ENCODE measurements at regions not wholly inside any gene's neighbourhood (a gene's known extent, or its start where the extent isn't known, plus 50 kb on each side); places are given as distances from the start of the nearest gene placed in this dataset.

- Histone ChIP-seq H3K36me3 (ENCODE audit: control insufficient read depth, insufficient read depth, low read length) (no peaks in the 10 kb centered on the region), H4K8ac (ENCODE audit: low read depth in 2 of 2, low read length in 2 of 2) (no peak overlapping the region), H3K9me1 (ENCODE audit: insufficient read depth, low read length) (no peaks in the 10 kb centered on the region), H3K56ac (ENCODE audit: extremely low read depth, insufficient read depth, low read length) (no peak overlapping the region), H3K79me1 (ENCODE audit: low read depth in 1 of 2, low read length in 2 of 2) (no peaks in the 10 kb centered on the region), H3K9me3 (ENCODE audit: control insufficient read depth, insufficient read depth, low read length) (no peaks in the 10 kb centered on the region), H4K91ac (ENCODE audit: insufficient read depth, low read depth, low read length) (no peak overlapping the region), H4K20me1 (ENCODE audit: insufficient read depth, low read length) (no peaks in the 10 kb centered on the region), H3K23ac (ENCODE audit: low read depth, low read length) (no peak overlapping the region), H3K4me1 (ENCODE audit: control insufficient read depth, insufficient read depth, low read length) (no peaks in the 10 kb centered on the region), H2AK9ac (replicated peaks; ENCODE audit: low read depth, low read length, poor library complexity) (no peak overlapping the region), H2BK20ac (ENCODE audit: low read depth, low read length) (no peak overlapping the region), H2BK5ac (ENCODE audit: low read depth, low read length, poor library complexity, severe bottlenecking) (no peak overlapping the region), H2AFZ (replicated peaks; ENCODE audit: low read length, poor library complexity) (no peak overlapping the region), H3K27me3 (ENCODE audit: control insufficient read depth, insufficient read depth, low read length) (no peaks in the 10 kb centered on the region; the same call in 1 of the 2 replicates), H3K4me3 (ENCODE audit: insufficient read depth, low read depth, low read length) (no peak overlapping the region), H3K27ac (ENCODE audit: insufficient read depth, low read length) (no peak overlapping the region), H2BK120ac (ENCODE audit: low read depth, low read length) (no peak overlapping the region), H3K18ac (ENCODE audit: low read depth, low read length) (no peak overlapping the region), H2BK15ac (ENCODE audit: low read depth, low read length) (no peak overlapping the region), H2AK5ac (ENCODE audit: low read depth, low read length) (no peak overlapping the region), H4K5ac (ENCODE audit: low read depth, low read length) (no peak overlapping the region), H3K9ac (ENCODE audit: low read depth, low read length) (no peak overlapping the region), H3K4ac (ENCODE audit: low read depth, low read length) (no peak overlapping the region), H3K4me2 (ENCODE audit: low read depth, low read length) (no peak overlapping the region), H3K14ac (replicated peaks; ENCODE audit: low read depth, low read length) (no peak overlapping the region)
- CTCF ChIA-PET, result no interaction called here
- WGBS, 2 experiments (ENCODE audit: extremely low coverage in 2 of 2, insufficient read length in 1 of 2), result no CpG with 5 or more reads among the region's 2 CpGs
- POLR2A ChIA-PET (ENCODE audit: unreplicated experiment), result no interaction called here
- dilution Hi-C loops (cut with HindIII; ENCODE audit: low sequenced_read_pairs, unreplicated experiment) (no loop called here), intact Hi-C loops (cut with micrococcal nuclease) (no loop called here), in situ Hi-C loops (cut with MboI; ENCODE audit: low sequenced_read_pairs) (no loop called here)
- BruUV-seq (replicated peaks), result no TSS peak
- TF ChIP-seq MAZ (IDR thresholded peaks at IDR 0.05; ENCODE audit: borderline replicate concordance, low read depth, low read length) (no peak), NFE2L2 (IDR thresholded peaks at IDR 0.05; ENCODE audit: low read depth, low read length) (no peak), FOS (IDR thresholded peaks at IDR 0.05; ENCODE audit: low read depth, low read length) (no peak), RCOR1 (IDR thresholded peaks at IDR 0.05; ENCODE audit: insufficient replicate concordance, low read length) (no peak), SMC3 (IDR thresholded peaks at IDR 0.05; ENCODE audit: low read depth, low read length) (no peak), CHD1 (IDR thresholded peaks at IDR 0.05; ENCODE audit: low read depth, low read length) (no peak), USF2 (IDR thresholded peaks at IDR 0.05; ENCODE audit: low read depth, low read length) (no peak), RAD21 (IDR thresholded peaks at IDR 0.05; ENCODE audit: low read length) (no peak), MAFK (IDR thresholded peaks at IDR 0.05; ENCODE audit: low read depth, low read length) (no peak)
- DNase-seq (no peak), ATAC-seq (ENCODE audit: low read depth) (no peak)
Measured at GRCh38 chr10:126846959-126847358, 58.3 kb upstream of the DOCK1 start.

Measured in IMR-90 (cell line).